Activated CD4-positive, alpha-beta T cell treated with anti-CD3 and anti-CD28 coated beads, Interleukin-2, amount 50 U/mL, for 1 hour (primary cell): ENCODE measurements at regions not wholly inside any gene's neighbourhood (a gene's known extent, or its start where the extent isn't known, plus 50 kb on each side); places are given as distances from the start of the nearest gene placed in this dataset.
"Not testable (repeated sequence)": the region's sequence is repeated elsewhere in the genome, so short reads cannot be mapped to it uniquely, and the experiment has no call there.

ENCODE experiments used
- DNase-seq: peaks from one replicate; pipeline ENCODE4 v3.0.0-alpha.2; 2020

GRCh38 chr21:35737449-35737848 is 322.9 kb downstream of the SETD4 start:
- no peak for DNase-seq

- no peak for DNase-seq
Measured at GRCh38 chr21:35732788-35733187, 327.5 kb downstream of the SETD4 start.

GRCh38 chr21:35730325-35730724 is 330.0 kb downstream of the SETD4 start:
- DNase-seq: no peak

GRCh38 chr21:35727830-35728229 is 332.5 kb downstream of the SETD4 start:
- DNase-seq: no peak

GRCh38 chr21:35724156-35724555 is 336.2 kb downstream of the SETD4 start:
- DNase-seq: no peak

GRCh38 chr21:35721701-35722100 is 338.6 kb downstream of the SETD4 start:
- DNase-seq: no peak

- DNase-seq: no peak
Measured at GRCh38 chr21:35720208-35720731, 340.1 kb downstream of the SETD4 start.

GRCh38 chr21:35719080-35719479 is 341.2 kb downstream of the SETD4 start:
- no peak for DNase-seq

- no peak for DNase-seq
Measured at GRCh38 chr21:35716876-35717565, 343.3 kb downstream of the SETD4 start.

- no peak for DNase-seq
Measured at GRCh38 chr21:35713914-35714313, 346.4 kb downstream of the SETD4 start.

GRCh38 chr21:35711661-35712060 is 348.7 kb downstream of the SETD4 start:
- DNase-seq: no peak

GRCh38 chr21:35711213-35711612 is 349.1 kb downstream of the SETD4 start:
- no peak for DNase-seq

GRCh38 chr21:35709990-35710389 is 350.3 kb downstream of the SETD4 start:
- not testable (repeated sequence) for DNase-seq

GRCh38 chr21:35705888-35706287 is 354.4 kb downstream of the SETD4 start:
- no peak for DNase-seq

GRCh38 chr21:35705237-35705887 is 355.0 kb downstream of the SETD4 start:
- no peak for DNase-seq

- no peak for DNase-seq
Measured at GRCh38 chr21:35703704-35704103, 356.6 kb downstream of the SETD4 start.

GRCh38 chr21:35699361-35699760 is 361.0 kb downstream of the SETD4 start:
- DNase-seq: no peak

- DNase-seq: no peak
Measured at GRCh38 chr21:35697321-35697808, 363.0 kb downstream of the SETD4 start.

GRCh38 chr21:35696644-35697043 is 363.7 kb downstream of the SETD4 start:
- no peak for DNase-seq

GRCh38 chr21:35692311-35692710 is 368.0 kb downstream of the SETD4 start:
- DNase-seq: no peak

GRCh38 chr21:35690436-35690835 is 369.9 kb downstream of the SETD4 start:
- no peak for DNase-seq

GRCh38 chr21:35686156-35686555 is 374.2 kb downstream of the SETD4 start:
- no peak for DNase-seq

- no peak for DNase-seq
Measured at GRCh38 chr21:35683664-35684304, 376.5 kb downstream of the SETD4 start.
